ENCODE measurements at regions not wholly inside any gene's neighbourhood (a gene's known extent, or its start where the extent isn't known, plus 50 kb on each side); places are given as distances from the start of the nearest gene placed in this dataset.

- TF ChIP-seq CTCF (IDR thresholded peaks at IDR 0.05), result no peak
- TF ChIP-seq EZH2 (IDR thresholded peaks at IDR 0.05; ENCODE audit: borderline replicate concordance, insufficient read depth, low read depth, low read length, poor library complexity, severe bottlenecking), result no peak
Measured at GRCh38 chr10:125560947-125561346, 122.0 kb downstream of the TEX36 start.

All from B cell (primary cell).